Tibial nerve (tissue), 4 donors: ENCODE measurements at regions not wholly inside any gene's neighbourhood (a gene's known extent, or its start where the extent isn't known, plus 50 kb on each side); places are given as distances from the start of the nearest gene placed in this dataset.

Experiments
- EP300 ChIP-seq, 2 donors: sonication (generic); formaldehyde crosslinking; IDR thresholded peaks; one replicate each; pipeline ENCODE4 v1.6.1; 2017; ENCODE audit warnings: antibody characterized with exemption in 2 of 2, mild to moderate bottlenecking in 1 of 2
- POLR2A ChIP-seq, 2 donors: fragments of 450-650 bp; IDR thresholded peaks; one replicate each; pipeline ENCODE4 v1.6.1; 2017; ENCODE audit warnings: antibody characterized with exemption in 2 of 2, mild to moderate bottlenecking in 2 of 2, moderate library complexity in 2 of 2
- TF ChIP-seq, protein P1 (sequence below), 5 experiments: fragments of 200-600 bp in 3 of 5; fragments of 450-650 bp in 2 of 5; sonication (generic) in 3 of 5; IDR thresholded peaks; one replicate each; pipeline ENCODE4 v1.5.1; 2016 to 2019; ENCODE audit warnings: antibody characterized with exemption in 5 of 5, mild to moderate bottlenecking in 3 of 5, moderate library complexity in 2 of 5

DNA sequence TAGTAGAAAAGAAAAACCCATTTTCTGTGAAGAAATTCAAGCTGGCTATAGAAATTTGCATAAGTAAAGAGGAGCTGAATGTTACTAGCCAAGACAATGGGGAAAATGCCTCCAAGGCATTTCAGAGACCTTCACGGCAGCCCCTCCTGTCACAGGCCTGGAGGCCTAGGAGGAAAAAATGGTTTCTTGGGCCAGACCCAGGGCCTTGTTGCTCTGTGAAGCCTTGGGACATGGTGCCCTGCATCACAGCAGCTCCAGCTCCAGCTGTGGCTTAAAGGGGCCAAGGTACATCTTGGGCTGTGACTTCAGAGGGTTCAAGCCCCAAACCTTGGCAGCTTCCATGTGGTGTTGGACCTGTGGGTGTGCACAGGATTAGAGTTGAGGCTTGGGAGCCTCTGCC is 130.0 kb upstream of the DMRTA1 start:
- TF ChIP-seq, protein P1, sequence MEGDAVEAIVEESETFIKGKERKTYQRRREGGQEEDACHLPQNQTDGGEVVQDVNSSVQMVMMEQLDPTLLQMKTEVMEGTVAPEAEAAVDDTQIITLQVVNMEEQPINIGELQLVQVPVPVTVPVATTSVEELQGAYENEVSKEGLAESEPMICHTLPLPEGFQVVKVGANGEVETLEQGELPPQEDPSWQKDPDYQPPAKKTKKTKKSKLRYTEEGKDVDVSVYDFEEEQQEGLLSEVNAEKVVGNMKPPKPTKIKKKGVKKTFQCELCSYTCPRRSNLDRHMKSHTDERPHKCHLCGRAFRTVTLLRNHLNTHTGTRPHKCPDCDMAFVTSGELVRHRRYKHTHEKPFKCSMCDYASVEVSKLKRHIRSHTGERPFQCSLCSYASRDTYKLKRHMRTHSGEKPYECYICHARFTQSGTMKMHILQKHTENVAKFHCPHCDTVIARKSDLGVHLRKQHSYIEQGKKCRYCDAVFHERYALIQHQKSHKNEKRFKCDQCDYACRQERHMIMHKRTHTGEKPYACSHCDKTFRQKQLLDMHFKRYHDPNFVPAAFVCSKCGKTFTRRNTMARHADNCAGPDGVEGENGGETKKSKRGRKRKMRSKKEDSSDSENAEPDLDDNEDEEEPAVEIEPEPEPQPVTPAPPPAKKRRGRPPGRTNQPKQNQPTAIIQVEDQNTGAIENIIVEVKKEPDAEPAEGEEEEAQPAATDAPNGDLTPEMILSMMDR (IDR thresholded peaks at IDR 0.05): no peak
- TF ChIP-seq POLR2A (IDR thresholded peaks at IDR 0.05): no peak
- TF ChIP-seq EP300 (IDR thresholded peaks at IDR 0.05): no peak
